Glomerular visceral epithelial cell (primary cell): ENCODE measurements at regions not wholly inside any gene's neighbourhood (a gene's known extent, or its start where the extent isn't known, plus 50 kb on each side); places are given as distances from the start of the nearest gene placed in this dataset.

ENCODE experiments used
- DNase-seq: peaks from one replicate; pipeline ENCODE4 v3.0.0-alpha.2; 2016; ENCODE audit errors: extremely low spot score

- no peak for DNase-seq
These were observed 505.9 kb downstream of the EIPR1 start for GRCh38 chr2:2871480-2872308.

- DNase-seq: no peak
These were observed 507.5 kb downstream of the EIPR1 start for GRCh38 chr2:2870106-2870505.

GRCh38 chr2:2869553-2869952, 508.1 kb downstream of the EIPR1 start:
- DNase-seq: no peak

GRCh38 chr2:2868085-2868484, 509.5 kb downstream of the EIPR1 start:
- DNase-seq: no peak

DNA sequence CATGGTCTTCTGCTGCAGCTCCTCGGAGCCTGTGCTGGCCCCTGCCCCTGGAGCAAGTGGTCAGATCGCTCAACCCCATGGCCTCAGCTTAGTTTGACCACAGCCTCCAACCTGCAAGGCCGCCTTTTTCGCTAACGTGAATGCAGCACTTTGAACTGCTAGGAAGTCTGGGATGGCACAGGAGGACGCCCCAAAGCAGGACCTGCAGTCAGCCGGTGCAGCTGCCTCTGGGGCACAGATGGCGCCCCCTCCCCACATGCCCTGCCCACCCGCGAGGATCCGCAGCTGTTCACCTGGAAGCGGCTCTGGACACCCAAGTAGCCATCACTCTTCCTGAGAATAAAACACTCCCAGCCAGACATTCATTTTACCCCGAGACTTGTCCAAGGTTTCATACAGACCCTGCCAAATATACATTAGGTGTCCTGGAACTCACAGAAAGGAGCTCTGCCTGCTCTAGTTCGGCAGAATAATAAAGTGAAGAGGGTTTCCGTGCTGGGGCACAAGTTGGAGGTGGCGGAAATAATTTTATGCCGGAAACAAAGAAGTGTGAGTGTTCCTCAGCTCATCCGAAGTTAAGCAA, 510.1 kb downstream of the EIPR1 start:
- DNase-seq: no peak

- DNase-seq: no peak
These were observed 511.2 kb downstream of the EIPR1 start for GRCh38 chr2:2866459-2866858.

DNA sequence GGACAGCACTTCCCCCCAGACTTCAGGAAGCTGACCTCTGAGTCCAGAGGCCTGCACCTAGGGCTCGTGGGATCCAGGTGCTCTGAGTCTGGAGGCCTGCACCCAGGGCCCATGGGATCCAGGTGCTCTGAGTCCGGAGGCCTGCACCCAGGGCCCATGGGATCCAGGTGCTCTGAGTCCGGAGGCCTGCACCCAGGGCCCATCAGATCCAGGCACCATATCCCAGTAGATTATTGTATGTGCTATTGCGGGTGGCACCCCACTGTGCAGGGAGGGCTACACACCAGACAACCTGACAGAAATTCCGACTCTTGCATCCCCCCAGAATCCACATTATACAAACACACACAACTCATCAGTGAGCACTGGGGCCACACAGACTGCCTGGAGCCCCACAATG, 515.2 kb downstream of the EIPR1 start:
- DNase-seq: no peak

GRCh38 chr2:2861666-2862240, 515.9 kb downstream of the EIPR1 start:
- DNase-seq: no peak

DNA sequence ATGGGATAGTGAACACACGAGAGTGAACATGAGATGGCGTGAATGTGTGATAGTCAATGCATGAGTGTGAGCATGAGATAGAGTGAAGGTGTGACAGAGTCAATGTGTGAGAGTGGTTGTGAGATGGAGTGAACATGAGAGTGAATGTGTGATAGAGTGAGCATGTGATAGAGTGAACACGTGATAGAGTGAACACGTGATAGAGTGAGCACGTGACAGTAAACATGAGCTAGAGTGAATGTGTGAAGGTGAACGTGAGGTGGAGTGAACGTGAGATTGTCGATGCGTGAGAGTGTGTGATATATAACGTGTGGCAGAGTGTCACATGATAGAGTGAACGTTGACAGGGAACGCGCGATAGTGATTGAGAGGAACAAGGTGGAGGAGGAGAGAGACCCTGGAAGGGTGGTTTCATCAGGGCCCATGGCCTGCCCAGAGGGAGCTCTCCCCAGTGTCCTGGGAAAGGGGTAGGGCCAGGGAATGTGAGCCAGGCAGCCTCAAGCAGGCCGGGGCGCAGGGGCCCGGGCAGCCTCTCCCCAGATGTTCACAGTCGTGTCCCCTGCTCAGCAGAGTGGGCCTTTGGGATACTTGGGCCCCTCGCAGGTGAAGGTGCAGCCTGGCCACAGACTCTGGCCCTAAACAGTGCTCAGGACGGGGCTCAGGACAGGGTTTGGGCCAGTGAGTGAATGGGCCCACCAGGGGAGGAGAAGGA, 516.9 kb downstream of the EIPR1 start:
- no peak for DNase-seq

DNA sequence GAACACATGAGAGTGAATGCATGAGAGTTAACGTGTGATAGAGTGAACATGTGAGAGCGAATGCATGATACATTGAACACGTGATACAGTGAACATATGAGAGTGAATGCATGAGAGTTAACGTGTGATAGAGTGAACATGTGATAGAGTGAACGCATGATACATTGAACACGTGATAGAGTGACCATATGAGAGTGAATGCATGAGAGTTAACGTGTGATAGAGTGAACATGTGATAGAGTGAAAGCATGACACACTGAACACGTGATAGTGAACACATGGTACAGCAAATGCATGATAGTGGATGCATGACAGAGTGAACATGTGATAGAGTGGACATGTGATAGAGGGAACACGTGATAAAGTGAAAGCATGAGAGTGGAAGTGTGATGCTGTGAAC, 517.9 kb downstream of the EIPR1 start:
- no peak for DNase-seq

DNA sequence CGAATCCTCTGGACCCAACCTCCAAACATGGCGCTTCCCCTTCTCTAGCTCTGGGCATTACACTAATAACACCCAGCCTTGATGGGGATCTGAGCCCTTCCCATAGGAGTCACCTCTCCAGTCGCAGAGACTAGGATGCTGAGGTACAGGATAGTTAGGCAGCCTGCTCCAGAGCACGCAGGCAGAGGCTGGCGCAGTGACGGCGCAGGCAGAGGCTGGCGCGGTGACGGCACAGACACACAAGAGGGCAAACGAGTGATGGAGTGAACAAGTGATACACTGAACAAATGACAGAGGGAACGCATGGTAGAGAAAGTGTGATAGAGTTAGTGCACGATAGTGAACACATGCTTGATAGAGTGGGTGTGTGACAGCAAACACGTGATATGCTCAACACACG, 518.5 kb downstream of the EIPR1 start:
- DNase-seq: no peak

DNA sequence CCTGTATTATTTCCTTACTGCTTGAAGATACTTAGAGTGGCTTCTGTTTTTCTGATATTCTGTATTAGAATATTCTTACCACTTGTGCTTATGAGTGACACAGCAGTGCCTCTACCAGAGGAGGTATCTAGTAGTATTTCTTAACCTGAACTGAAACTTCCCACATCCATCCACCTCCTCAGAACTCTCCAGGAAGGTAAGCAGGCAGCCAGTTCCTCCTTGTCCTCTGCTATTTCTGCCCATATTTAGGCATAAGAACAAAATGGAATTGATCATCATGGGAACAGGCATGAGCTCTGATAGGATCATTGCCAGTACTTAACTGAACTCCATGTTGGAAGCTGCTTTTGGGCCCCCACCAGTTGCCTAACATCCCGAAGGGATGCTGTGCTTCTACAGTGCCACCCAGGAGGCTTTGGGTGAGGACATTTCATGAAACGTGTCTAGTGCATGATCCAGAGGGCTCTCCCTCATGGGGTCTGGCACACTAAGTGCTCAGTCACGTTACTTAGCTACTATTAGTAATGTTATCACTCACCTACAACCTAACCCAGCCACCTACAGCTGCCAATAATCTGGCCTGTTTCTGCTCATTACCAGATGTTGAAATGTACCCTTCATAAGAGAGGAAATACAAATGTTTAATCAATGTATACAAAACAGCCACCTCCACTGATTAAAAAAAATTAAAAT, 520.7 kb downstream of the EIPR1 start:
- DNase-seq: no peak

GRCh38 chr2:2855297-2855696, 522.3 kb downstream of the EIPR1 start:
- DNase-seq: no peak

DNA sequence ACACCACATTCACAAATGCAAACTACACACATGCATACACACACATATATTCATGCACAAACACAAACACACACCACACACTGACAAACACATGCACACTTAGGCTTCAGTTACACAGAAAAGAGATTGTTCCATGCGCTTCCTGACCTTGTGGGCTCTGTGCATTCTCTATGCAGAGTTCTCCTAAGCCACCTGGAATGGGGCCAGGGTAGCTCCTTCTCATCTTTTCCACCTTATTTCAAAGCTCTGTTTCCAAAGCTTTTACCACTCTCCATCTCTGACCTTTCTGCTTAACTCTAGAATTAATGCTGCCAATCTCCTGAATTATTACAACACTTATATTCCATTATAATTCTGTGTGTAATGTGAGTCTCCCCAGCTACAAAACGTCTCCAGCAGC, 522.3 kb upstream of the MYT1L start:
- DNase-seq: no peak

DNA sequence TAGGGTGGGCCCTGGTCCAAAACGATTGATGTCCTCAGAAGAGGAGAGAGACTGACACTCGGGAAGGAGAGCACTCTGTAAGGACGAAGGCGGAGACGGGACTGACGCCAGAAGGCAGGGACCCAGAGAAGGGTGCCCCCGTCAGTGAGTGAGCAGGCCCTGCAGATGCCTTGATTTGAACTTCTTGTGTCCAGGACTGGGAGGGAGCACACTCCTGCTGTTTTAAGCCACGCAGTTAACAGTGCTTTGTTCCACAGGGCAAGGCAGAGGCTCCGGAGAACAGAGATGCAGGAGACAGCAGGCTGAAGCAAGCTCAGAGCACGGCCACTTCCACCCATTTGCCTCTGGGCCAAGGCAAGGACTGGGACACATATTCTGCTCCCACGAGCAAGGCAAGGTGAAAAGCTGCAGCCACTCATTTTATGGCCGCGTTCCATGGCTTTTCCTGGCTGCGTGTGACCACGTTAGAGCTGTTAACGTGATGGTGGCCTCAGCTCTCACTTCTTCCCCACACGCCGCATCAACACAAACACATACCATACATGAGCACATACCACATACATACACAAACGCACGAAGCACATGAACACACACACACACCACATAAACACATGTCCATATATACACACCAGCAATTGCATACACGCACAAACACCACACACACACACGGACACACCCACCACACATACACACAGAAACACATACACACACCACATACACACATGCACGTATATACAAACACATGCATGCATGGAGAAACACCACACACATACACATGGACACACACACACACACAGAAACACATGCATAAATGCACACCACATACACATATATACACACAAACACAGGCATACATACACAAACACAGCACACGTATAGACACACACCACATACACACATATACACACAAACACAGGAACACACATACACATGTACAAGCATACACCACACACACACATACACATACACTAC, 521.0 kb upstream of the MYT1L start:
- no peak for DNase-seq

DNA sequence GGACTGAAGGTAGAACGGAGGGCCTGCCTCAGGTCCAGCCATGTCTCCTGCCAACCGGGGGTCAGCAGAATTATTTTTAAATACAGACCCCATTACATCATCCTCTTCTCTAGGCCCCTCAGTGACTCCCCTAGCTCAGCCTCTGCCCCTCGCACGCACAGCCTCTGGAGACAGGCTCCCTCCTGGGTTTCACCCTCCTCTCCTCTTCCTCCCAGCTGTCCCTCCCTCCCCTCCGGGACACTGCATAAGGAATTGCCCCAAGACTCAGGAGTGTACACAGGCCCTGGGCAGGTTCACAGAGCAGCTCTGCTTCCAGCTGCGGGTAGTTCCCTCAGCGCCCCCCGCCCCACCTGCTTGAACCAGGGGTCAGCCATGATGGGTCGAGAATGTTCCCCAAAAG, 520.2 kb upstream of the MYT1L start:
- no peak for DNase-seq

DNA sequence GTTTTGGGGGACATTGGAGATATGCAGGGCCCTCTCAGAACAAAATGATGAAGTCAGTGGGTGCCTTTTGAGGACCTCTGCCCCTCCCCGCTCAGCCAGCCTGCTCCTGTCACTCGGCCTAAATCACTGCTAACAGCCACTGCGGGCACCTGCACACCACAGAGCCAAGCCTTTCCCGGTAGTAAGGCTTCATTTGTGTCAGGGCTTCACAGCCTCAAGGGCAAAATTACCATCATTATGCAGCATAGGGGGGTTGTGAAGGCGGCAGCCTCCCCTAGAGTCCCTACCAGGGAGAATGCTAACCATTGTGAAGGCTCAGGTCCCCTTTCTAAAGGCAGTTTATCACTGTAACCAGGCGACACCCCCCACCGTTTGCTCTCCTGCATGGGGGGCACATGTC, 519.8 kb upstream of the MYT1L start:
- DNase-seq: no peak

DNA sequence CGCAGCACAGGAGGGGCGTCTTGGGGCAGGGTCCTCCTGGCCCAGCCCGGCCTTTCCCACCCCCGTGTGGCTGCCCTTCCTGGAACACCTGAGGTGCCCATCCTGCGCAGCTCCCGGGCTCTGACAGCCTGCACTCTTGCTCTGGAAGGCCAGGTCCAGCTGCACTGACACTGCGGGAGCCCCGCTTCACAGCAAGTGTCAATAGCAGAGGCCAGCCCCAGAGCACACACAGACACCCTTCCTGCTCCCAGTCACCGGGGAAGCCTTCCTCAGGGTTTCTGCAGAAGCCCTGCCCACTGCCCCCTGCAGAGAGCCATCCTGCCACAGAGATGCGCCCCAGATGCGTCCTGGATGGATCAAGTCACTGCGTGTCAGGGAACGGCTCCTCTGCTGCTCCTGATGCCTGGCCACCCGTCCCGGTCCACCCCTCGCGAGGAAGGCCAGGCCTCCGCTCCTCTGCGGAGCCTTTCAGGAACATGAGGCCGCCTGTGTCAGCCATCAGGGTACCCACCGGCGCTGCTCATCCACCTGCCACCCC, 519.2 kb upstream of the MYT1L start:
- no peak for DNase-seq

DNA sequence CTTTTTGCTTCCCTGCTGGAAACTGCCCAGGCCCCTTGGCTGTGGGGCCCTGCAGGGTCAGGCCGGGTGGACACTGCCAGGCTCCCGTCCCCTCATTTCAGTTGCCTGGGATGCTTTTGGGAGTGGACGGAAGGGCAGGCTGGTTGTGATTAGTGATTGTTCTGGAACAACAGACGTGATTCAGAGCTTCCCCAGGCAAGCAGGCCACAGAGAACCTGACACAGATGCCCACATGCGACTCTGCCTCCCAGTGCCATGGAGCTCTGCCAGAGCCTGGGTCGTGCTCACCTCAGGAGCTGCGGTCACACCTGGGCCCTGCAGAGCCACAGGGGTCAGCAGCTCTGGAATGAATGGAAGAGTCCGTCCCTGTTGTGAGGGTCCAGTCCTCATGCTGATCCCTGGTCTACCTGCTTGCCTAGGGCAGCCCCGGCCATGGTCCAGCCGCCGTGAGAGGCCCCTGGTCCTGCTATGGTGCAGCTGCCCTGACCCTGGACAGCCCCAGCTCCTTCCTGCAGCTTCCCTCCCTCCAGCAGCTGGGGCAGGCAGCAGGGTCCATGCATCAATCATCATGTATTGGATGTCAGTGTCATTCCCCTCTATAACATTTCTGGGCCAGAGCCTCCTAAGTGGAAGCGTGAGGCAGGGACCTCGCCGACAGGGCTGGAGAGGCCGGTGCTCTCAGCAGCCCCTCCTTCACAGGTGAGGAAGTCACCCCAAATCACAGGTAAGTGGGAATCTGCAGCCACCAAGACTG, 518.6 kb upstream of the MYT1L start:
- no peak for DNase-seq
